GM19035 (cell line): ENCODE measurements at regions not wholly inside any gene's neighbourhood (a gene's known extent, or its start where the extent isn't known, plus 50 kb on each side); places are given as distances from the start of the nearest gene placed in this dataset.
"Not testable (repeated sequence)": the region's sequence is repeated elsewhere in the genome, so short reads cannot be mapped to it uniquely, and the experiment has no call there.

Experiments
- ATAC-seq: cut with Tn5 transposase; IDR thresholded peaks from one replicate; pipeline ENCODE4 v1.9.1; 2021; ENCODE audit not compliant: unreplicated experiment

DNA sequence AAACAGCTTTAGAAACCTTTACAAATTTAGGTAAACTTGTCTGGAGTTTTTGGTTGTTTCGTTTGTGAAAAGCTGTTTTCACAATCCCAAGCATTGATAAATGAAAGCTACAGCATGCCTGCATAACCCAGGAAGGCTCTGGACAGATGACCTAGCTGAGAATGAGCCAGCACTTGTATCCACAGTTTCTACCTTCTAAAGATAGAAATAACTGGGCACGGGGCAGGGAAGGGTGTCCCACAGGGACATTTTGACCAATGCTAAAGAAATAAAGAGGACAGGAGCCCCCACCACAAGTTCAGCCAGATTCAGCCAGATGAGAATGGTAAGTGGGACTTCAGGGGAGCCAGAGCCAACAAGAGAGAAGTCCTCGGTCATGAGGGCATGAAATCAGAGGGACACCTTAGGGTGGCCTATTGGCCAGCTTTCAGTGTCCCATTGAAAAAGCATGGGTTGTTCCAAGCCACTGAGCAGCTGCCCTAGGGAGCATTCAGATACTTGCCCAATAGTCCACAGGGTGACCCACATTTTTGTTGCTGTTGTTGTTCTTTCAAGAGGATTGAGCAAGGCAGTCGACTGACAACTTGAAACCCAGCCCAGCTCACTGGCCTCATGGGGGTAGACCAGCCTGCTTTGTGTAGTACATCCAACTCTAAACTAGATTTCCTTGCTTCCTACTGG lies 140.3 kb upstream of the NUDT4 start:
- no peak for ATAC-seq

- ATAC-seq = not testable (repeated sequence)
Observed at GRCh38 chr12:93238512-93239262, 139.0 kb upstream of the NUDT4 start.

GRCh38 chr12:93239789-93240188 lies 137.9 kb upstream of the NUDT4 start:
- not testable (repeated sequence) for ATAC-seq

DNA sequence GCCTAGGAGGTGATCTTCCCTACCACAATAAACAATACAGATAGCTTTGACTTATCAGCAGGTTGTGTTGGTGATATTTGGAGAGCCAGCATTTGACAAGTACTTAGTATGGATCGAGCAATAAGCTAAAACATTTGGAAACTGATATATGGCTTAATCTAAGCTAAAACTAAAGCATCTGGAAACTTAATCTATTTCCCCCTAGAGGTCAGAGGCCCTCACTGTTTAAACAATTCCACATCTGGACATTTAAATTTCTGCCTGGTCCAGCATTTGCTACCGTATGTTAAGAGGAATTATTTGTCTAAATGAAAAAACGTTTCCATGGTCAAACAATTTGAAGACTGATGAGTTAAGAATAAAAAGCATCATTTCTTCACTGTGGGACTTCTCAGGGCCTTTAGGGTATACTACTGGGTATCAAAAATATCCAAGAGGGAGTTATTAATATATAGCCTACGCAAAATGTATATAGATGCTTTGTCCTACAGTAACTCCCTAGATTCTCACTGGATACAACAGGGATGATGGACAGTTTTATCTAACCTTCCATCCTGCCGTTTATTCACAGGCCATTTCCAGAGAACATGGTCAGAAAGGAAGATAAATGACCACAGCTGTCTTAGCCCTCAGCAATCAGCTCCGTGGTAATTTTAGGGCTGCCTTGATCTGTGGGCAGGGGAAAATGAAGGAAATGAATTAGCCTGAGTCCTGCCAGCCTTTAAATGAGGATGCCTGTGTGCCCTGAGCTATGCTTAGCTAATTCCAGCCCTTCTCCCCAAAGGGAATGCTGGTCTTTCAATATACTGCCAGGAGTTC lies 135.4 kb upstream of the NUDT4 start:
- no peak for ATAC-seq

GRCh38 chr12:93243382-93243688 lies 134.4 kb upstream of the NUDT4 start:
- no peak for ATAC-seq

DNA sequence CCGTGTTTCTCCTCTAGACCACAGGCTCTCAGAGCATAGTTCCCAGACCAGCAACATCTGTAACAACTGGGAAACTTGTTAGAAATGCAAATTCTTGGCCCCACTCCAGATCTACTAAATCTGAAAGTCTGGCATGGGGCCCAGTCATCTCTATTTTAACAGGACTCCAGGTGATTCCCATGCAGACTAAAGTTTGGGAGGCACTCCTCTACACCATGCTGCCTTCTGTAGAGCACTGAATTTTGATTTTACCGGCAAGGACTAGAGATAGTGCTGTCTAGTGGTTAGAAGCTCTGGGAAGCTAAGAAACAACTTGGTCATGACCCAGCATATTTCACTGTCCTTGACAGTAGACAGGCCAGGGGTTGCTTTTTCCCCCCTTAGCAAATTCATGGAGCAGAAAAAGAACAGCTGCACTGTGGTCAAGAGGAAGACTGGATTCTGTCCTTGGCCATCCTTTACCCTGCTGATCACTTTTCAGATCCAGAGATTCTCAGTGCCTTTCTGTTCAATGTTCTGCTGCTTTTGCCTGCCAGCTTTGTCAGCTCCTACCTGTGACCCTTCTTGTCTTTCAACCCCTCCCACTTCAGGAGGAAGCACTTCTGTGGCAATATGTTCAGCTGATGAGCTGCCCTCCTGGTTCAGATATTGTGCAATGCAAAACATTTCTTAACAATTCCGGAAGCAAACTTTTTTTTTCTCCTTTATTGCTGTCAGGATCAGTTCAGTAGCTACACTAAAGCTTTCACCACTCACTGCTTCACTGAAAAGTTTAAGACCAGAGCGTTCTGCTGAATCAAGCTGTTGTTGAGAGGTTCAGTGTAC lies 133.8 kb upstream of the NUDT4 start:
- ATAC-seq = no peak

DNA sequence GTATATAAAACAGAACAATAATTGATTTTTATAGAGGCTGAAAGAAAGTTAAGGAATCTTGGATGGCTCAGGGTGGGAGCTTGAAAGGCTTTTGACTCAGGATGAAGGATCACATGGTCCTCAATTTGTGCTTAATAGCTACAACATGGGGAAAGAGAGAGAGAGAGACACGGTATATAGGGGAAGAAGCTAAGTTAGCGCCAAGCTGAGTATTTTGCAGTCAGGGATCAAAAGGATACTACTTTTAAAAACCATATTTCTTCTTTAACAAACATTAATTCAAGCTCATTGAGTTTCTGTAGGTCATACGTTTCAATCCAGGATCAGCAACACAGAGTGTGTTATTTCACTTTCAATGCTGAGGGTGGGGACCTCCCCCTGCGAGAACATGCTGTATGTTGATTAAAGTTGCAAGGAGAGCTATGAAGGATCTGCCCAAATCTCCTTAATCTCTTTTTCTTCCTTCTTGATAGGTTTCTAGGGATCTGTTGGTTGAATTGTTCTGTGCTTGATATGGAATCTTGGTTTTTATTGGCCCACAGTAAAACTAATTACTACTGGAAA lies 133.1 kb upstream of the NUDT4 start:
- peak; percentile 39 for ATAC-seq

DNA sequence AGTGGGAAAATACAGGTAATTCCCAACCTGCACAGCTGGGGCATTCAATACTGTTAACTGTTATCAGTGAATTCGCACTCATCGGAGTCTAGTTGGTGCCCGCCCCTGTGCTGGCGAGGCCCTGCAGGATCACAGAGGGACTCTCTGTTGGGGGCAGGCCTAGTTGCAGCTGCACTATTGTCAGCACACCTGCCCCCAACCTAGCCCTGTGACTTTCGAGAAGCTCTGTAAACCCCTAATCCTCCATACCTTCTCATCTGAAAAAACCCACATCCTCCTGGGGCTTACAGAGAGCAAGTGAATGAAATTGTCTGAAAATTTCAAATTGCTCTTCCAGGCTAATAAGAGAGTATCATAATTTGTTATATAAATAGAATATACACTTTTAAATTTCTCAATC lies 132.2 kb upstream of the NUDT4 start:
- ATAC-seq = peak; percentile 67

- no peak for ATAC-seq
Observed at GRCh38 chr12:93247313-93247991, 130.3 kb upstream of the NUDT4 start.

GRCh38 chr12:93252221-93252620 lies 125.5 kb upstream of the NUDT4 start:
- ATAC-seq = no peak

- ATAC-seq = no peak
Observed at GRCh38 chr12:93254911-93255310, 122.8 kb upstream of the NUDT4 start.

DNA sequence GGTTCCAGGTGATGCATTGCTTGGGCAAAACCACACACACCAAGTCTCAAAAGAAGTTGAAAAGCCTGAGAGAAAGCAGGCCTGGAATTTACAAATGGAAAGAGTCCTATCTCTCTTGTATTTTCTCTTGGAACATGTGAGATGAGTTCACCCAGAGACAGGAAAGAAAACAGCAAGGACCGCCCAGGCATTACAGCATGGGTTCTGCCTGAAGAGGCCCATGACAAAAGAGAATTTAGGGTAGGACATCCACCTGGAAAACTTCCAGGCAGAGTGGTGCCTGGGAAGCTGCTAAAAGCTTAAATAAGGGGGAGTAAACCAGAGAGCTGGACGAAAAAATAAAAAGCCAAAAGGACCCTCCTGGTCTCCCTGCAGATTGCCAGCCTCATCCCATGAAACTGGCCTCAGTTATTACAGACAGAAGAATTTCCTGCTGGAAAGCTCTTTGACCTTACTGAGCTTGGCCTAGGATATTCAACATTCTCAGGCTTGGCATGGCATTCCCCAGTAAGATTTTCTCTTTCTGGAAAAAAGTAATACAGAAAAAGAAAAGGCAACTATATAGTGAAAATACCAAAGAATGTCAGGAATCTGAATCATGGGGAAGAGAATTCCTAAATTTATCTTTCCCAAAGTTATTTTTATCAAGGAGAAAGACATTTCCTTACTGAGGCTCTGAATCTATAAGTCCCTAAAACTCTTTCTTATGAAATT lies 121.3 kb upstream of the NUDT4 start:
- no peak for ATAC-seq

GRCh38 chr12:93261505-93262094 lies 116.1 kb upstream of the NUDT4 start:
- ATAC-seq = no peak

DNA sequence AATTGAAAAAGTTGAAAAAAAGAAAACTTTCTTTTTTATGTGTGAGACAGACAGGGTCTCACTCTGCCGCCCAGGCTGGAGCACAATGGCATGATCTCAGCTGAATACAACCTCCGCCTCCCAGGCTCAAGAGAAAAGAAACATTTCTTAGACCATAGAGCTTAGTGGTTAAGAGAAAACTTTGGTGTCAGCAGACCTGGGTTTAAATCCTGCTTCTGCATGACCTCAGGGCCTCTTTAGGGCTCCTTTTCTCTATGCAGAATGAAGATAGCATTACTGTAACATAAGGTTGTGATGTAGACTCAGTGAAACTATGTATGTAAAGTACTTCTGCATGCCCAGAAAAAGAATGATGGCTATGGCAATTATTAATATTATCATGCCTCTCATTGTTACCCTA lies 104.7 kb upstream of the NUDT4 start:
- no peak for ATAC-seq

DNA sequence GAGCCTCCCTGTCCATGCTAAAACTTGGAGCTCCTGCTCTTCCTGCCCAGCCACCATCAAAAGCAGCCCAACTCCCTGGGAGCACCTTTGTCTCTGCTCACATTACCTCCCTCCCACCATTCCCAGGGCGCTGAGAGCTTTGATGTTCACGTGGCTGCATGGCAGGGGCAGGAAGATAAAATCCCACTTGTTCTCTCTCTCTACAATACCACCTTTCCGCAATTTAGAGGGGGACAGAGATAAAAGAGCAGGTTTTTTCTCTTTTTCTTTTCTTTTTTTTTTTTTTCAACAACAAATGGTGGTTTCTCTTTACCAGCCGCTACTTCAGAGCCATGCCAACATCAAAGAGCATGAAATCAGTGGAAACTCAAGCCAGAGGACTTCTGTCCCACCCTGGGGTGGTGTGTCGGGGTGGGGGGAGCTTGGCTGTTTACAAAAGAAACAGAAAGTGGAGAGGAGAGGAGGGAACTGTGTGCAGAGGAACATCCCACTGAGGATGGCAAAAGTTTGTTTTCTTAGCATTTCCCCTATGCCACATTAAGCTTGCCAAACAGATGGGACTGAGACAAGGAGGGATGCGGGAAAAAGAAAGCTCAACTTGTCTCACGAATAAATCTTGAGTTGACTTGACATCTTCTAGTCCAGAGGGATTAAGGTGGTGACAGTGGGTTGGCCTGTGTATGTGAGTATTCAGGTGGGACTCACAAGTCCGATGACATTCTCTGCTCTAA lies 103.7 kb upstream of the NUDT4 start:
- no peak for ATAC-seq

- no peak for ATAC-seq
Observed at GRCh38 chr12:93274937-93275336, 102.8 kb upstream of the NUDT4 start.

DNA sequence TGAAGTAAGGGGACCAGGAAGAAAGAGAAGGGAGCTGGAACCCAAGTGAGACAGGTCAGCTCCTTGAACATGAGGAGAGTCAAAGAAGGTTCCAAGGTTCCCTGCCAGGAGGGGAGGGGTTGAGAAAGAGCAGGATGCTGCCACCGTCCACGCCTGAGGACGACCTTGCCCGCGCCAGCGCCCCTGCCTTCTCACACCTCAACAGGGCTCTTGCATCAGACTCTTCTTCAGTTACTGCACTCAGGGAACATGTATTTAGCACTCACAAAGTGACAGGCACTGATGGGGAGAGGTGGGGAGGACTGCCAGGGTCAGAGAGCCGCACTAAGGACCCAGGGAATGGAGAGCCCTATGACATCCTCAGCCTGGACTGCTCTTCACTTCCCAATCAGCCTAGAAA lies 102.1 kb upstream of the NUDT4 start:
- ATAC-seq = no peak

GRCh38 chr12:93279565-93280412 lies 97.9 kb upstream of the NUDT4 start:
- ATAC-seq = no peak
